Mucosa of descending colon (tissue), 3 donors: ENCODE measurements at regions not wholly inside any gene's neighbourhood (a gene's known extent, or its start where the extent isn't known, plus 50 kb on each side); places are given as distances from the start of the nearest gene placed in this dataset.
A peak's percentile ranks its signal among the peaks of the same experiment; 100 is the strongest.

Experiments
- ATAC-seq: fragments of 200-7000 bp; cut with Tn5 transposase; one replicate; pipeline ENCODE4 v1.9.1; 2020; ENCODE audit warnings: mild to moderate bottlenecking, moderate library complexity
- DNase-seq, 3 donors: peaks; one replicate each; pipeline ENCODE4 v3.0.0-alpha.2; 2020
- H3K36me3 ChIP-seq: fragments of 200-600 bp; one replicate; pipeline ENCODE4 v1.8.0; 2021; ENCODE audit warnings: low read depth, mild to moderate bottlenecking
- H3K4me1 ChIP-seq: fragments of 200-600 bp; one replicate; pipeline ENCODE4 v1.8.0; 2021; ENCODE audit warnings: low read depth, mild to moderate bottlenecking
- H3K4me3 ChIP-seq: fragments of 200-600 bp; one replicate; pipeline ENCODE4 v1.8.0; 2021; ENCODE audit warnings: mild to moderate bottlenecking
- H3K9me3 ChIP-seq: fragments of 200-600 bp; one replicate; pipeline ENCODE4 v1.8.0; 2021; ENCODE audit warnings: mild to moderate bottlenecking
- intact Hi-C, 2 donors: fragments of 100-400 bp; cut with DNase I in 1 of 2; cut with micrococcal nuclease in 1 of 2; formaldehyde crosslinking; loops; one replicate each; pipeline versions ENCODE4 v1.11.0 to v1.11.1; 2022; cut with DNase I, micrococcal nuclease
- TF ChIP-seq, protein P1 (sequence below): fragments of 200-600 bp; IDR thresholded peaks from one replicate; pipeline ENCODE4 v1.8.0; 2022; ENCODE audit warnings: antibody characterized with exemption, mild to moderate bottlenecking
- donor health status: DM: no; HTN: no; CAD: no; lungs with moderate emphysema.
- donor health status: DM: no; HTN: no; CAD: no.
- donor health status: DM: no; HTN: yes; CAD: no.

DNA sequence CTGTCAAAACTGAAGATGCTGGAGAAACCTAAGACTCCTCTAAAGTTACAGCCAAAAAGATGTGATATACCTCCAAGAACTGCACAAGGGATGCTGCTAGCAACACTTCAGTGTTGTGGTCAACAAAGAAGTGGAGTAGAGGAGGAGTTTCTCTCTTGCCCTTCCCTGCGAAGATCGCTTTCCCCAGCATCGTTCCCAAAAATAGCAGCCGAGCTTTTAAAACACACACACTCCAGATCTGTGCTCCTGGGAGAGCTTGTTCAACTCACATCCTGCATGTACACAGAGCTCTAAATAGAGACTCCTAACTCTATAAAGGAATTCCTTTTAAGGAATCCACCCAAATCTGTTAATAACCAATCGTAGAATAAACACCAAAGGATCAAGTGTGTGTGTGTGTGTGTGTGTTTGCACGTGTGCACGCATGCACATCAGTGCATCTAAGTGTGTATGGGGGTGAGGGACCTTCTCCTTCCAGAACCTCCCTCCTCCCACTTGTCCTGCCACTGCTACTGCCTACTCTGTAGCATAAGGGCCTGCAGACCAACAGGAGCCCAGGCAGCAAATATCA, 58.5 kb downstream of the PSMG1 start:
- Histone ChIP-seq H3K36me3 (no peaks in the 10 kb centered on the region), H3K4me1 (no peaks in the 10 kb centered on the region), H3K9me3 (no peaks in the 10 kb centered on the region), H3K4me3 (no peak overlapping the region)
- ATAC-seq (peak; percentile 13), DNase-seq (no peak)
- TF ChIP-seq, protein P1, sequence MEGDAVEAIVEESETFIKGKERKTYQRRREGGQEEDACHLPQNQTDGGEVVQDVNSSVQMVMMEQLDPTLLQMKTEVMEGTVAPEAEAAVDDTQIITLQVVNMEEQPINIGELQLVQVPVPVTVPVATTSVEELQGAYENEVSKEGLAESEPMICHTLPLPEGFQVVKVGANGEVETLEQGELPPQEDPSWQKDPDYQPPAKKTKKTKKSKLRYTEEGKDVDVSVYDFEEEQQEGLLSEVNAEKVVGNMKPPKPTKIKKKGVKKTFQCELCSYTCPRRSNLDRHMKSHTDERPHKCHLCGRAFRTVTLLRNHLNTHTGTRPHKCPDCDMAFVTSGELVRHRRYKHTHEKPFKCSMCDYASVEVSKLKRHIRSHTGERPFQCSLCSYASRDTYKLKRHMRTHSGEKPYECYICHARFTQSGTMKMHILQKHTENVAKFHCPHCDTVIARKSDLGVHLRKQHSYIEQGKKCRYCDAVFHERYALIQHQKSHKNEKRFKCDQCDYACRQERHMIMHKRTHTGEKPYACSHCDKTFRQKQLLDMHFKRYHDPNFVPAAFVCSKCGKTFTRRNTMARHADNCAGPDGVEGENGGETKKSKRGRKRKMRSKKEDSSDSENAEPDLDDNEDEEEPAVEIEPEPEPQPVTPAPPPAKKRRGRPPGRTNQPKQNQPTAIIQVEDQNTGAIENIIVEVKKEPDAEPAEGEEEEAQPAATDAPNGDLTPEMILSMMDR = no peak
- intact Hi-C loops = loop anchor here (10.0 kb wide), 2 partner anchors 320 to 620 kb away; partner anchors contain the start of gene ETS2 (in 1 of the 2)

DNA sequence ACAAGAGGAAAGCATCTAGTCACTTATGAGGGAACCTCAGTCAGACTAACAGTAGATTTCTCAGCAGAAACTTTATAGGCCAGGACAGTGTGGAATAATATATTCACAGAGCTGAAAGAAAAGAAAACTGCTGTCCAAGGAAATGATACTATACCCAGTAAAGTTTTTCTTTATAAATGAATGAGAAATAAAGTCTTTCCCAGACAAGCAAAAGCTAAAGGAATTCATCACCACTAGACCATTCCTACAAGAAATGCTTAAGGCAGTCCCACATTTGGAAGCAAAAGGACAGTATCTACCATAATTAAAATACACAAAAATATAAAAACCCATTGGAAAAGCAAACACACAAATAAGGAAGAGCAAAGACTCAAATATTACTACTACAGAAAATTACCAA, 59.9 kb downstream of the PSMG1 start:
- Histone ChIP-seq H3K36me3 (no peaks in the 10 kb centered on the region), H3K4me1 (no peaks in the 10 kb centered on the region), H3K4me3 (no peak overlapping the region), H3K9me3 (no peaks in the 10 kb centered on the region)
- DNase-seq (no peak), ATAC-seq (no peak)
- intact Hi-C loops = loop anchor here (10.0 kb wide), 2 partner anchors 319 to 619 kb away; partner anchors contain the start of gene ETS2 (in 1 of the 2)
- TF ChIP-seq, protein P1 = no peak

DNA sequence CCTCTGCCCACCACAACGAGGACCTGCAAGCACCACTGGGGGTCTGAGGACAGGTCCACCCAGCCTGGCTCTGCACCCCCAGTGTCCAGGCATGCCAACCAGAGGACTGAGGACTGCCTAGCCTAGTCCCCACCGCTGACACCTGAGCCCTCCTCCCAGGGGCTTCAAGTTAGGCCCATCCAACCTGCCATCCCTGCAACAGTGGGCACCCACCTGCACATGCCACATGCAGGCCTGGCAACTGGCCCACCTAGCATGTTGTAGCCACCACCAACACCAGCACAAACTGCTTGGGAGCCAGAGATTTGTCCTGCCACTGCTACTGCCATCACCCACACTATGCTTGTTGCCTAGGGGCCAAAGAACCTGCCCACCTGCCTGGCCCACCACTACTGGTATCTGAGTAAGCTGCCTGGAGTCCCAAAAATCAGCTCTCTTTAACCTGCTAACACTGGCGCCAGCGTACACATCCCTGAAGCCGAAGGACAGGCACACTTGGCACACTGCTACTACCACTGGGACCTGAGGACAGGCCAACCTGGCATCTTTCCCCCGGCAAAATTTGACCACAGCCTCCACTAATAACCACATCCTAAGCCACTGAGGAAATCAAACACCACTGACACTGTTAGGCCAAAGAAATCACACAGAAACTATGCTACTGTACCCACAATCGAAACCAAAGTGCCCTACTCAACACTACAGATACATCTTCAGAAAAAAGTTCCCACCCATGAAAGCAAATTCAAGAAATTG, 61.5 kb downstream of the PSMG1 start:
- intact Hi-C loops = loop anchor here (10.0 kb wide), 2 partner anchors 317 to 617 kb away; partner anchors contain the start of gene ETS2 (in 1 of the 2)
- Histone ChIP-seq H3K4me3 (no peak overlapping the region), H3K4me1 (no peaks in the 10 kb centered on the region), H3K36me3 (no peaks in the 10 kb centered on the region), H3K9me3 (no peaks in the 10 kb centered on the region)
- TF ChIP-seq, protein P1 = no peak
- ATAC-seq (no peak), DNase-seq (no peak)

DNA sequence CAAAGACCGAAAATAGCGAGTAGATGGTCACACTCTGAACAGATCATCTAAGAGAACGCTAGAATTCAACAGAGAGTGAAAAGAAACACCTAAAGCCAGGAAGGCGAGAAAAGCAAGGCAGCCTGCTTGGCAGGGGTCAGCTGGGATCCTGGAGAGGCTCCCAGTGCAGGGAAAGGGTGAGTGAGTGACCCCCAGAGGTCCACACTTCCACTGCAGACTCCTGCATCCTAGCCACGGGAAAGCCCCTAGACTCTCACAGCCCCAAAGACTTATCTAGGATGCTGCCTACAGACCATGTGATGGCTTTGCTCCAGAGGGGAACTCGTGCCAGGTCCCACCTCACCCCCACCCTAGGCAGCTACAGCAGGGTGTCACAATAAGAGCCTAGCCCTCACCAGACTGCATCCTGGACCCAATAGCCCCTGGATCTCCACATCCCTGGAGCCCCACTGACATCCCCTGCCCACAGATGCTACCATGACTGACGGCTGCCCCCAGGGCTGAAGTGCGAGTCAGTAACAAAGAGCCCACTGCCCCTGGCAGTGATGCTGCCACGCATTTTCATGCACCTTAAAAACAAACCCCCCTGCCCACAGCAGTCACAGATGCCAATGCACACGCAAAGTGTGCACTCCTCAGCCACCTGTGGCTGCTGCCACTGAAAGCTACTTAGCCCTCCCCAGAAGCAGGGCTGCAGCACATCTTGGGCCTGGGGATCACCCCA, 62.2 kb downstream of the PSMG1 start:
- ATAC-seq (no peak), DNase-seq (no peak)
- H3K9me3 ChIP-seq = no peaks in the 10 kb centered on the region
- no peak overlapping the region for H3K4me3 ChIP-seq
- no peaks in the 10 kb centered on the region for H3K4me1 ChIP-seq
- H3K36me3 ChIP-seq = no peaks in the 10 kb centered on the region
- intact Hi-C loops = loop anchor here (10.0 kb wide), 2 partner anchors 316 to 616 kb away; partner anchors contain the start of gene ETS2 (in 1 of the 2)
- TF ChIP-seq, protein P1 = no peak

DNA sequence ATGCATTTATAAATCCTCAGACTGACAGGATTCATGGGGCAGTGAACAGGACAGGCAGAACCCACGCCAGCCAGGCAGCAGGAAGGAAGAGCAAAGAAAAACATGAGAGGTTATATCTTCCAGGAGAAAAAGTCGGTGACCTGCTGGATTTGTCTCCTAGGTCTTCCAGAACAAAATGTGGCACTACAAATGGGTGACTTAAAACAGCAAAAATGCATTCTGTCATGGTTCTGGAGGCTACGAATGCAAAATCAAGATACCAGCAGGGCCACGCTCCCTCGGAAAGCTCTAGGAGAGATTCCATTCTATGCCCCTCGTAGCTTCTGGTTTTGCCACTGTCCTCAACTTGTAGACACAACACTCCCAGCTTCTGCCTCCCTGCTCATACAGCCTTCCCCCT, 63.4 kb downstream of the PSMG1 start:
- no peaks in the 10 kb centered on the region for H3K36me3 ChIP-seq
- TF ChIP-seq, protein P1 = no peak
- intact Hi-C loops = loop anchor here (10.0 kb wide), 2 partner anchors 315 to 615 kb away; partner anchors contain the start of gene ETS2 (in 1 of the 2)
- H3K4me3 ChIP-seq = no peak overlapping the region
- H3K9me3 ChIP-seq = no peaks in the 10 kb centered on the region
- DNase-seq = no peak
- ATAC-seq = no peak
- no peaks in the 10 kb centered on the region for H3K4me1 ChIP-seq
